Uterus (tissue), 3 donors: ENCODE measurements at regions not wholly inside any gene's neighbourhood (a gene's known extent, or its start where the extent isn't known, plus 50 kb on each side); places are given as distances from the start of the nearest gene placed in this dataset.

Experiments
- DNase-seq, 2 donors: peaks; one replicate each; pipeline ENCODE4 v3.0.0-alpha.2; 2019 to 2020
- H3K27ac ChIP-seq, 2 donors: fragments of 200-600 bp; sonication (generic); 1 replicate in 1 of 2; 2 replicates in 1 of 2; pipeline ENCODE4 v1.5.1; 2016 to 2018
- H3K27me3 ChIP-seq, 2 donors: fragments of 200-600 bp; sonication (generic); one replicate each; pipeline ENCODE4 v1.5.1; 2018 to 2019; ENCODE audit warnings: control low read depth in 1 of 2
- H3K36me3 ChIP-seq, 2 donors: fragments of 200-600 bp; sonication (generic); one replicate each; pipeline ENCODE4 v1.5.1; 2019; ENCODE audit warnings: control low read depth in 1 of 2
- H3K4me1 ChIP-seq, 2 donors: fragments of 200-600 bp; sonication (generic); one replicate each; pipeline ENCODE4 v1.5.1; 2018 to 2019; ENCODE audit warnings: control low read depth in 1 of 2
- H3K4me3 ChIP-seq, 2 donors: fragments of 200-600 bp; sonication (generic); 1 replicate in 1 of 2; 2 replicates in 1 of 2; pipeline ENCODE4 v1.5.1; 2018 to 2019; ENCODE audit warnings: mild to moderate bottlenecking in 1 of 2
- H3K9me3 ChIP-seq, 2 donors: fragments of 200-600 bp; sonication (generic); one replicate each; pipeline ENCODE4 v1.5.1; 2019; ENCODE audit warnings: control low read depth in 1 of 2
- POLR2A ChIP-seq, 2 donors: fragments of 450-650 bp; IDR thresholded peaks; one replicate each; pipeline ENCODE4 v1.6.1; 2016; ENCODE audit warnings: antibody characterized with exemption in 2 of 2, mild to moderate bottlenecking in 1 of 2, moderate library complexity in 1 of 2
- intact Hi-C: fragments of 100-400 bp; cut with DNase I; formaldehyde crosslinking; loops from one replicate; pipeline ENCODE4 v1.15.1; 2023; ENCODE audit warnings: low total_unique reads
- TF ChIP-seq, protein P1 (sequence below), 4 experiments: fragments of 200-600 bp in 2 of 4; fragments of 450-650 bp in 2 of 4; sonication (generic) in 2 of 4; IDR thresholded peaks; one replicate each; pipeline ENCODE4 v1.5.1; 2016 to 2019; ENCODE audit warnings: antibody characterized with exemption in 4 of 4, mild to moderate bottlenecking in 2 of 4, moderate library complexity in 1 of 4
- donor health status: DM: yes; HTN: yes; CAD: no.

DNA sequence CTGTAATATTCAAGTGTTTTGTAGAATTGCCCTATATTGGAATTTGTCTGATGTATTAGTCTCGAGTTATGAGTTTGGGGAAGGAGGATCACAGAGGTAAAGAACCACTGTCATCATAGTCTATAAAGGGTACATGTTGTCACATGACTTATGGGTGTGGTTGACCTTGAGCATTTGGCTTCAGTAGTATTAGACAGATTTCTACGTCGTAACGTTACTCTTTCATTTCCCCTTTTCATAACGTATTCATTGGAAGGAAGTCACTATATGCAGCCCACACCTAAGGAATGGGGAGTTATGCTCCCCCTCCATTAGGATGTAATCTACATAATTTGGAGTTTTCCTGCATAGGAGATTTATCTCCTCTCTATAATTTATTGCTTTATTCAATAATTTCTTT lies 110.1 kb upstream of the VAV3 start:
- no peaks in the 10 kb centered on the region for H3K4me1 ChIP-seq
- no peaks in the 10 kb centered on the region for H3K36me3 ChIP-seq
- no peak overlapping the region for H3K27ac ChIP-seq
- TF ChIP-seq, protein P1, sequence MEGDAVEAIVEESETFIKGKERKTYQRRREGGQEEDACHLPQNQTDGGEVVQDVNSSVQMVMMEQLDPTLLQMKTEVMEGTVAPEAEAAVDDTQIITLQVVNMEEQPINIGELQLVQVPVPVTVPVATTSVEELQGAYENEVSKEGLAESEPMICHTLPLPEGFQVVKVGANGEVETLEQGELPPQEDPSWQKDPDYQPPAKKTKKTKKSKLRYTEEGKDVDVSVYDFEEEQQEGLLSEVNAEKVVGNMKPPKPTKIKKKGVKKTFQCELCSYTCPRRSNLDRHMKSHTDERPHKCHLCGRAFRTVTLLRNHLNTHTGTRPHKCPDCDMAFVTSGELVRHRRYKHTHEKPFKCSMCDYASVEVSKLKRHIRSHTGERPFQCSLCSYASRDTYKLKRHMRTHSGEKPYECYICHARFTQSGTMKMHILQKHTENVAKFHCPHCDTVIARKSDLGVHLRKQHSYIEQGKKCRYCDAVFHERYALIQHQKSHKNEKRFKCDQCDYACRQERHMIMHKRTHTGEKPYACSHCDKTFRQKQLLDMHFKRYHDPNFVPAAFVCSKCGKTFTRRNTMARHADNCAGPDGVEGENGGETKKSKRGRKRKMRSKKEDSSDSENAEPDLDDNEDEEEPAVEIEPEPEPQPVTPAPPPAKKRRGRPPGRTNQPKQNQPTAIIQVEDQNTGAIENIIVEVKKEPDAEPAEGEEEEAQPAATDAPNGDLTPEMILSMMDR (IDR thresholded peaks at IDR 0.05), result no peak
- TF ChIP-seq POLR2A (IDR thresholded peaks at IDR 0.05), result no peak
- H3K9me3 ChIP-seq, result no peaks in the 10 kb centered on the region
- DNase-seq, result no peak
- intact Hi-C loops, result no loop called here
- no peak overlapping the region for H3K4me3 ChIP-seq
- no peaks in the 10 kb centered on the region for H3K27me3 ChIP-seq

DNA sequence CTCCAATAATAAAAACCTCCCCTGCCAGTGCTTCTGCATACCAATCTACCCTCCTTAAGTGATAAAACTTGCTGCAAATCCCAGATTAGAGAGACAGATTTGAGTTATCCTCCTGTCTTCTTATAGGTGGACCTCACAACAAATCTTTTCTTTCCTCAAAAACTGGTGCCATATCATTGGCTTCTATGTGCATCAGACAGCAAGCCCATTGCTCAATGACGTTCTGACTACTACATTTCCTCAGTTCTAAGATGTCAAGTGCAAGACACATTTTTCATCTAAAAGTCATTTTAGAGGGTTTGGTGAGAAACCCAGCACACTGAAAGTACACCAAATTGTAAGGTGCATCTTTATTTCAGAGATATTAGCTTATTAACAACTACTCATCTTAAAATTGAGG lies 107.8 kb upstream of the VAV3 start:
- H3K27ac ChIP-seq, result no peak overlapping the region
- no peaks in the 10 kb centered on the region for H3K4me1 ChIP-seq
- H3K27me3 ChIP-seq, result no peaks in the 10 kb centered on the region
- H3K36me3 ChIP-seq, result no peaks in the 10 kb centered on the region
- H3K9me3 ChIP-seq, result no peaks in the 10 kb centered on the region
- intact Hi-C loops, result no loop called here
- DNase-seq, result no peak
- H3K4me3 ChIP-seq, result no peak overlapping the region
- TF ChIP-seq, protein P1 (IDR thresholded peaks at IDR 0.05), result no peak
- no peak for TF ChIP-seq POLR2A (IDR thresholded peaks at IDR 0.05)

DNA sequence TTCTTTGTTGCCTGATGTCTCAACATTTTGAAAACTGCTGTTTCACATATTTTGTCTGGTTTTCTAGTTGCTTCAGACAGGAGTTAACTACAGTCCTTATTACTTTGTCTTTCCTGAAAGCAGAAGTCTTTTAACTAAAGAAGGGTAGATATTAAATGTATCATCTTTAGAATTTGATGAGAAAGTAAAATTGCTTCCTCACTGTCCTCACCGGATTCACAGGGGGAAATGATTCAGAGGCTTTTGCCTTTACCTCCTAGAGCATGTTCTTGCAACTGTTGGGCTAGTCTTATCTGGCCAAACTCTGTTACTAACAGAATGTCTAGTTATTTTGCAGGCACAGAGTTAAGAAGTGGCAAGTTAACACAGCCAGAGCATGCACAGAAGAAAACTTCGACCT lies 107.2 kb upstream of the VAV3 start:
- Histone ChIP-seq H3K9me3 (no peaks in the 10 kb centered on the region), H3K4me3 (no peak overlapping the region), H3K4me1 (no peaks in the 10 kb centered on the region), H3K36me3 (no peaks in the 10 kb centered on the region), H3K27ac (no peak overlapping the region), H3K27me3 (no peaks in the 10 kb centered on the region)
- intact Hi-C loops, result no loop called here
- TF ChIP-seq, protein P1 (IDR thresholded peaks at IDR 0.05), result no peak
- no peak for TF ChIP-seq POLR2A (IDR thresholded peaks at IDR 0.05)
- DNase-seq, result no peak

DNA sequence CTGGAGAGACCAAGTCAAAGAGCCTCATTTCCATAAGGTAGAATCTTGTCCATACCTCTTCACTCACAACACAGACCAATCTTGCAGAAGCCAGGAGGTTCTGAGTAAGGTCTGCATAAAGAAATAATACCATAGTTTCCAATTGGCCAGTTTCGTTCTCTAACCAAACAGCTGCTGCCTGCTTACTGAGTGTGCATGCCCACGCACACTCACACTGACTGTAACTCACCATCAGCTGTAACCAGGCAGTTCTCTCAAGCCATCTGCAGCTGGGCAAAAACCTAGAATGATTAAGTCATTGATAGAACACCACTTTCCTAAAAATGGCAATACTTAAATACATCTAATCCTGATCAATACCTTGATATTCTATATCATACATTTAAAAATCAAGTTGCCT lies 106.6 kb upstream of the VAV3 start:
- intact Hi-C loops, result no loop called here
- no peak for DNase-seq

DNA sequence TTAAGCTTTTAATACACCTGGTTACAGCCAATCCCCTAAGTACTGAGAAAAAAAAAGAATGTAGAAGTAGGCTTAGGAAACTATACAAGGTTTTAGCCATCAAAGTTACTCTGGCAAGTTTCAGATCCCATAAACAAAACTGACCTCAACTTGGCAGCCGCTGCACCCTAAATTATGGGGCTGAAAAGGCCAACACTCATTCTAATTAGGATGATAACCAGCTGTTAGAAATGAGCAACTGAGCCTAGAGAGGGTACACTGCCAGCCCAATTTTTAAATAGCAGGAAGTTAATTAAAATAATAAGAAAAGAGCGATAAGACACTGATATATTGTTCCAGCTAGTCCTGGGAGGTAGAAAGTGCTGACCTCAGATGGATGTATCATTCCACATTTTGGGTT lies 105.7 kb upstream of the VAV3 start:
- TF ChIP-seq POLR2A (IDR thresholded peaks at IDR 0.05), result no peak
- TF ChIP-seq, protein P1 (IDR thresholded peaks at IDR 0.05), result no peak
- Histone ChIP-seq H3K27ac (no peak overlapping the region), H3K9me3 (no peaks in the 10 kb centered on the region), H3K36me3 (no peaks in the 10 kb centered on the region), H3K4me3 (no peak overlapping the region), H3K27me3 (no peaks in the 10 kb centered on the region), H3K4me1 (no peaks in the 10 kb centered on the region)
- no peak for DNase-seq
- intact Hi-C loops, result no loop called here

More for the DNA sequence above, 106.6 kb upstream of the VAV3 start:
- TF ChIP-seq, protein P1 (IDR thresholded peaks at IDR 0.05), result no peak
- TF ChIP-seq POLR2A (IDR thresholded peaks at IDR 0.05), result no peak
- Histone ChIP-seq H3K9me3 (no peaks in the 10 kb centered on the region), H3K36me3 (no peaks in the 10 kb centered on the region), H3K4me1 (no peaks in the 10 kb centered on the region), H3K27me3 (no peaks in the 10 kb centered on the region), H3K4me3 (no peak overlapping the region), H3K27ac (no peak overlapping the region)
